Fibroblast of skin of left quadriceps (primary cell): ENCODE measurements at regions not wholly inside any gene's neighbourhood (a gene's known extent, or its start where the extent isn't known, plus 50 kb on each side); places are given as distances from the start of the nearest gene placed in this dataset.
"Not testable (repeated sequence)": the region's sequence is repeated elsewhere in the genome, so short reads cannot be mapped to it uniquely, and the experiment has no call there.

ENCODE experiments used
- DNase-seq, 2 experiments: peaks; one replicate each; pipeline ENCODE4 v3.0.0-alpha.2; 2013; ENCODE audit warnings: low read depth in 2 of 2

GRCh38 chr9:108803428-108804065 lies 52.2 kb downstream of the ACTL7B start:
- DNase-seq, result no peak

DNA sequence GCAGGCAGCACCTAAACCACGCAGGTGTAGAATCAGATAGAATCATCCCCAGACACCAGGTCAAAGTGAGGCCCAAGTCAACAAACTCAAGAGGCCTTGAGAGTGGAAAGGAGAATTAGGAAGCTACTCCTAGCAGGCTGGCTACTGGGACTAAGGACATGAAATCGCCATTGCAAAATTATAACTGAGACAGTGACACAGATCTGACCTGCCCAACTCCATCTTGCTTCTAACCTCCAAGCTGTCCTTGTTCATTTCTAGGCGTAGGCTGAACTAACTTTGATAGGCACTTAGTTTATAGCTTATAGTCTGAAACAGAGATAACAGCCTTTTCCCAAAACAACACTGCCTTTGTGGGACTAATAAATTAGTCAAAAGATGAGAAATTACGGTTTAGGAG lies 52.8 kb downstream of the ACTL7B start:
- DNase-seq, result no peak

- DNase-seq, result no peak
Observed at GRCh38 chr9:108801949-108802348, 53.8 kb downstream of the ACTL7B start.

DNA sequence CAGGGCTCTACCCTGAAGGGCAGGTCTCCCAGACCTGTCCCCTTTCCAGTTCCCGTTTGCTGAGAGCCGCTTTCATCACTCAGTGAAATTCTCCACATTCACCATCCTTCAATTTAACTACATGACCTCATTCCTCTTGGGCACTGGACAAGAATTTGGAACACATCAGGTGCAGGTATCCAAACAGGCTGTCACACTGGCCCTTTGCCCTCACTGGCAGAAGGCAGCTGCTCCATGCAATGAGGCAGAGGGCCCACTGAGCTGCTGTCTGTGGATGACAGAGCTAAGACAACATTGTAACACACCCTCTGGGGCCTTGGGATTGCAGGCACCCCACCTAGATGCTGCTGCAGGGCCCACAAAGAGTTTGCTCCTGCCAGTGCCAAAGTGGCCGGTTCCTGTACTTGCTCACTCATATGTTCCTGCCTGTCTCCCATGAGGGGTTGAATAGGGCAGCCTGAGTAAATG lies 55.1 kb downstream of the ACTL7B start:
- DNase-seq, result no peak

DNA sequence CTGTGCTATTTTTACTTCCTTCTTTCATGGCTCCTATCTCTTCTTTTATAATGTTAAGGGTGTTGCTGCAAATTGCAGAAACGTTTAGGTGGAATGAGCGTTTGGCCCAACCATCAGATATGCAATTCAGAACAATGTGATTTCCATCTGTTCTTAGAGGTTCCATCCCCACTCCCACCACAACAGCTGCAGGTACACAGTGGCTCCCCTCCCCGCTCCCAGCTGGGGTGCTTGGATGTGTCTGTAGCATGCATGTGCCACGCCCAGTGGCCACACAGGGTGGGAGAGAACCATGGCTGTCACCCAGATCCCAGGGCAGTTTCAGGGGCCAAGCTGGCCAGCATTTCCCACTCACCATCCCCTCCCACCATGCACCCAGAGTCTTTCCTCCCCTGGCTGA lies 62.2 kb downstream of the ACTL7B start:
- DNase-seq, result no peak

DNA sequence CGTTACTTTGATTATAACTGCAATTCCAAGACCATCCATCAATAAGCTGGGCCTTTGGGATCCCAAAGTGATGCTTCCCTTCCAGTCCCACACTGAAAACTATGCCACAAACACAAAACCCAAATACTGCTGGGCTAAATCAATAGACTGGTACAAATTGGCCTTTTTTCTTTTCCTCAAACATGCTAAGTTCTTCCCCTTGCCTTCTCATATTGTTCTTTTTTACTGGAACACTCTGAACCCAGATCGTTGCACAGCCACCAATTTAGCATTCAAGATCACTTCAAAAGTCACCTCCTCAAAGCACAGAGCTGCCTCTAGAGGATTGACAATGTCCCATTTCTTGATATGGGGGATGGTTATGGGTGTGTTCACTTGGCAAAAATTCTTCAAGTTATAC lies 66.0 kb downstream of the ACTL7B start:
- no peak for DNase-seq

- no peak for DNase-seq
Observed at GRCh38 chr9:108787690-108788048, 68.1 kb downstream of the ACTL7B start.

DNA sequence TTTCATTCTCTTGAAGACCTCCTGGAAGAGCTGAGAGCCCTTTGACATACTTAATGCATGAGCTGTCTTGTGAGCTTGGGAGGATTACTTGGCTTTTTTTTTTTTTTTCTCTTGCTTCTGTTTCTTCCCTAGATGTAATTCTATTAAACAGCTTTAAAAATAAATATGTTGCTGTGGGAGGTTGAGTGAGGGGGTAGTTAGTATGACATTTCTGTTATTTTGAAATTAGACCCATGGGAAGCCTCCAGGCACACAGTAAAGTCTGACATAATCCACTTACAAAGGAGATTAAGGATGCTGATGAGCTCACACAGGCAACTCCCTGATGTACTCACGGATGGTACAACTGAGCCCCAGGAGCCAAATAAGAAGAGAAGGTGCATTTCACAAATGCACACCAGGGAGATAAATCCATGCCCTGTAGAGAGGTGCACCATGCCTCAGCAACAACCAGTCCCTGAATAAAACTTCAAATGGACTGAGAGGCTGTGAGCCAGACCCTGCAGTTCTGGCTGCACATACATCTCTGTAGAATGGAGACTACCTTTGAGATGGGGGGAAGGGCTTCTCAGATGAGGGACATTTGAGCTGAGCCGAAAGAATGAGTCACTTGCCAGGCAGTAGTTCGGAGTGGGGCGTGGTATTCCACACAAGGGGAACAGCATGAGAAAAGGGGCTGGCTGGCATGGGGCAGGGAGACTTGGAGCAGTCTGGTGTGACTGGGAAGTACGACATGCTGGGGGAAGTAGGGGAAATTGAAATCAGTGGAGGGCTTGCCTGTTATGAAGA lies 68.7 kb downstream of the ACTL7B start:
- peak; percentile 56 to 63 for DNase-seq

GRCh38 chr9:108786322-108786721 lies 69.5 kb downstream of the ACTL7B start:
- DNase-seq, result no peak

DNA sequence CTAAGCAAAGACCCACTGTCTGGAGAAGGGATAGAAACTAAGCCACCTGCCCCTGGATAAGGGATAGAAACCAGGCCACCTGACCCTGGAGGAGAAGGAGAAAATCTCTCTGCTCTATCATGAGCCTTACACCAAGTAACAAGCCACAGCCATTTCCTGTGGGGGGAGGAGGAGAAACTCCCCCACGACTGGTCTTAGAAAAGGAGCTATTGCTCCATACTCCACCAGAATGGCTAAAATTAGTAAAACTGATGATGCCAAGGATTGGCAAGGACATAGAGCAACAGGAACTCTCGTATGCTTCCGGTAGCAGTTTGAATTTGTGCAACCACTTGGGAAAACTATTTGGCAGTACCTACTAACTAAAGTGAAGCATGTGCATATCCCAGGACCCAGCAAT lies 70.8 kb downstream of the ACTL7B start:
- DNase-seq, result peak; percentile 57 to 59

DNA sequence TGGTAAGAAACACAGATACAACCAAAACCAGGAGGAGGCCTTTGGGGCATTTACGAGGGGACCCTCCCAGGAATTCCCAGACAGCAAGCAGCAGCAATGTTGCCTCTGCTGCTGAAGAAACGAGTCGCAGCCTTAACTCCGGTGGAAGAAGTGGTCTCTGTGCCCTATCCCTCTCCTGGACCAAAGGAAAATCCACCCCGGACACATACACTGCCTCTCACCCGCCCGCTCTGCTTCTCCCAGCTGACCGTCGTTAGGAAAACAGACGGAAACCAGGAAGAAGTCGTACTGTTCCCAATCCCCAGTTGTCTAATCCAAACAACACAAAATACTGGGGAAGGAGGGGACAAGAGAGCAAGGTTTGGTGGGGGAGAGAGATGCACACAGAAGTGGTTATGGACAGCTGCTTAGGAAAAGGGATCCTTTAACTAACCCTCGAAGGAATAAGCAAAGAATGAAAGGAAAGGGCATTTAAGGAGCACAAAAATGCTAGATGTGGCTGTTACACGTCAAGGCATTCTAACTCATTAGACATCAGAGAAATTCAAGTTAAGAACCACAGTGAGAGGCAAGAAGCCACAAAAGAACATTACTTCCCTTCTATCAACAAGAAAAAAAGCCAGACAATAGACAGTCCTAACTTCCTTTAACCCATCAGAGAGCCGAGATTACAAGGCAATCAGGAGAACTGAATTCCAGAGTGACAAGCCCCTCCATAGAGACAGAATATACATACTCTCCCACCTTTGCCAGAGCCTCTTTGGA lies 71.9 kb downstream of the ACTL7B start:
- DNase-seq, result no peak

DNA sequence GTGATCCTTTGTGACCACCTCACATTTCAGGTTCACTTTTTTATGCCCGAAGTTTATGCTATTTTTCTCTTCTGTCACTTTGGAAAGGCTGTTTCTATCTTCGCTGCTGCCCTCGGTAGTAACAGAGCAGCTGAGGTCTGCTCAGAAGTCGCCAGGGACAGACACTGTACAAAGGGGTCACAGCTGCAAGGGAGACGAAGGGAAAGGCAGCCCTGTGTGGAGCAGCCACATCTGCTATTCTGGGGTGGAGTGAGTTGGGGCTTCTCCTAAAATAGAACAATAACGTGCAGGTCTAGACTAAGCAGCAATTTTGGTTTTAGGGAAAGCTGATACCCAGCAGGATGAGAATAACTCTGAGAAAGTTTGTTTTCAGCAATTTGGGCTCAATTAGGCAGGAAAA lies 72.5 kb downstream of the ACTL7B start:
- no peak for DNase-seq

- no peak for DNase-seq
Observed at GRCh38 chr9:108780942-108781734, 74.6 kb downstream of the ACTL7B start.

GRCh38 chr9:108779551-108780325 lies 76.0 kb downstream of the ACTL7B start:
- DNase-seq, result no peak

DNA sequence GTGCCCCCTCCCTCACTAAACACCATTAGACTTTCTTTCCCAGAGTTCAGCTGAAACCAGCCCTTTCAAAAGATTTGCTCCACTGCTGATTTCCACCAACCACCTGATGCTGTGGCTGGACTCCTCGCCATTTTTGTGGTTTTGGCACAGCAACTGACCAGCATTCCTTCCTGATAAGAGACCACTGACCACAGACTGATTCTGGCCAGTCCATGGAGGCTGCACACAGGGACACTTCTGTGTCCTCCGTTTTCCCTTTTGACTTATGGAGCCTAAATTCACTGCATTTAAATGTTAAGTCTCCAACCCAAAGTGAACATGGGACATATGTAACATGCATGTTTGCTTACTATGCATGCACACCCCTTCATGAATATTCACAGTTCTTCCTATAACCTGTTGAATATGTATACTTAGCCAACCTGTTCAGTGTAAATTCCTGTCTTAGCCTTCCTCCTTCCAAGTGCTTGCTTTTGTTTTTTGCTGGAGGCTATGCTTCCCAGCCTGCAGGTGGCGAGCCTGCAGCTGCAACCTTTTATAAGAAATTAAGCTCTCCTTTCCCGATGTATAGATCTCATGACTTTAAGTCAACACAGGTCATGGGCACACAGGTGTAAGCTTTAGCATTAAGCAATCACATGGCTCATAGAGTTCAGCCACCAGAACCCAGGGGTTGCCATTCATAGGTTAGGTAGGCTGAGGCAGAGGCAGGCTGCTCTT lies 78.7 kb downstream of the ACTL7B start:
- DNase-seq, result no peak

DNA sequence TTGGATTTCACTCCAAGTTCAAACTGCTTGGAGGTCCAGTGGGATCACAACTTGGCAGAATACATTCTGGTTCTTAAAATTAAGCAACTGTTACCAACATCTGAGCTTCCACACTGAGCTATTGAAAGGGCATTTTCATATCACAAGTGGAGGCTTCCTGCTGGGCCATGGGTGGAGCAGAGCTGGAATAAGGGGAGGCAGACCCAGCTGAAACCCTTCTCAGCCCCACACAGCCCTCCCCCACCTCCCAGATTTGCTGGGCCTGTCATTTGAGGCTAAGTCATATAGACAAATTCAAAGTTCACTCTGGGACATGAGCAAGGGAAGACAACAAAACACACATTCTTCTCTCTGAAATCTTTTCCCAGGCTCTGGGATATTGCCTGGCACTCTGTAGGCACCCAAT lies 79.9 kb downstream of the ACTL7B start:
- DNase-seq, result no peak

DNA sequence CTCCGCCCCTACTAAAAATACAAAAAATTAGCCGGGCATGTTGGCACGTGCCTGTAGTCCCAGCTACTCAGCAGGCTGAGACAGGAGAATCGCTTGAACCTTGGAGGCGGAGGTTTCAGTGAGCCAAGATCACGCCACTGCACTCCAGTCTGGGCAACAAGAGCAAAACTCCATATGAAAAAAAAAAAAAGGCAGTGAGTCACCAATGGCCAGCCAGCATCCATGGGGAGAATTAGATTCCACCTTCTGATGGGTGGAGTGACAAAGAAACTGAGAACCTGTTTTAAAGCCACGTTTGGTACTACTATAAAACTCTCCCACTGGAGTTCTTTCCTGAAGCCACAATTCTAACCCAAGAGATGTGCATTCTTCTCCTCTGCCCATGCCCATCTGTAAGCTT lies 81.7 kb downstream of the ACTL7B start:
- DNase-seq, result not testable (repeated sequence)

- no peak for DNase-seq
Observed at GRCh38 chr9:108772301-108772894, 83.4 kb downstream of the ACTL7B start.

GRCh38 chr9:108768744-108769143 lies 87.0 kb downstream of the ACTL7B start:
- no peak for DNase-seq

- DNase-seq, result no peak
Observed at GRCh38 chr9:108766626-108767161, 89.1 kb downstream of the ACTL7B start.
